SK-N-SH (cell line): ENCODE measurements at regions not wholly inside any gene's neighbourhood (a gene's known extent, or its start where the extent isn't known, plus 50 kb on each side); places are given as distances from the start of the nearest gene placed in this dataset.

Experiments used
- CTCF ChIA-PET: fragments of 300-600, 350-600 bp; formaldehyde crosslinking; extraction: SDS; loops from one replicate; lab custom pipeline; 2021; lab: Yijun Ruan, JAX
- POLR2A ChIA-PET: fragments of 350-600 bp; sonication (Branson Sonifier 250); formaldehyde crosslinking; extraction: SDS; loops from one replicate; lab custom pipeline; 2020; ENCODE audit warnings: antibody characterized with exemption, inconsistent platforms; lab: Yijun Ruan, JAX
- DNase-seq: peaks from one replicate; pipeline ENCODE4 v3.0.0; 2012
- H2AFZ ChIP-seq: fragments of 200-600 bp; sonication (generic); 2 replicates; pipeline ENCODE4 v1.8.1; 2016; ENCODE audit warnings: antibody characterized with exemption, mild to moderate bottlenecking, low read depth
- H3F3A ChIP-seq: fragments of 200-600 bp; sonication (generic); replicated peaks from 2 replicates; pipeline ENCODE3; 2016; ENCODE audit warnings: antibody characterized with exemption, mild to moderate bottlenecking; ENCODE audit not compliant: insufficient read depth
- H3K27ac ChIP-seq, 2 experiments: fragments of 200-500 bp in 1 of 2; fragments of 200-600 bp in 1 of 2; sonication (Bioruptor generic) in 1 of 2; sonication (generic), shearing (Covaris generic) in 1 of 2; 2 replicates each; pipeline versions ENCODE4 v1.5.1 to v1.6.1; 2014 to 2016; ENCODE audit warnings: low read depth in 2 of 2, inconsistent platforms in 1 of 2, low read length in 1 of 2, mild to moderate bottlenecking in 1 of 2, mixed read lengths in 1 of 2
- H3K27me3 ChIP-seq: fragments of 200-600 bp; sonication (generic), shearing (Covaris generic); 2 replicates; pipeline ENCODE4 v1.6.1; 2016; ENCODE audit warnings: mixed run types; ENCODE audit not compliant: insufficient read depth
- H3K36me3 ChIP-seq, 2 experiments: fragments of 200-500 bp in 1 of 2; fragments of 200-600 bp in 1 of 2; sonication (Bioruptor generic) in 1 of 2; sonication (generic) in 1 of 2; replicated peaks in 1 of 2; 2 replicates each; pipeline versions ENCODE3 to v1.5.1; 2014 to 2016; ENCODE audit warnings: low read length in 1 of 2, mild to moderate bottlenecking in 1 of 2; ENCODE audit not compliant: insufficient read depth in 2 of 2, control insufficient read depth in 1 of 2
- H3K4me1 ChIP-seq, 2 experiments: fragments of 200-500 bp in 1 of 2; fragments of 200-600 bp in 1 of 2; sonication (Bioruptor generic) in 1 of 2; sonication (generic), shearing (Covaris generic) in 1 of 2; 2 replicates each; pipeline versions ENCODE4 v1.5.1 to v1.6.1; 2014 to 2016; ENCODE audit warnings: low read depth in 1 of 2, low read length in 1 of 2, mixed run types in 1 of 2; ENCODE audit not compliant: insufficient read depth in 2 of 2, control insufficient read depth in 1 of 2
- H3K4me2 ChIP-seq: fragments of 200-600 bp; sonication (generic), shearing (Covaris generic); 2 replicates; pipeline ENCODE4 v1.6.1; 2017; ENCODE audit warnings: mixed run types
- H3K4me3 ChIP-seq, 2 experiments: fragments of 200-500 bp in 1 of 2; fragments of 200-600 bp in 1 of 2; sonication (Bioruptor generic) in 1 of 2; sonication (generic), shearing (Covaris generic) in 1 of 2; 2 replicates each; pipeline versions ENCODE4 v1.5.1 to v1.8.1; 2014 to 2016; ENCODE audit warnings: low read depth in 2 of 2, inconsistent platforms in 1 of 2, low read length in 1 of 2, mild to moderate bottlenecking in 1 of 2, mixed read lengths in 1 of 2, moderate library complexity in 1 of 2
- H3K79me2 ChIP-seq: fragments of 200-600 bp; sonication (generic); 2 replicates; pipeline ENCODE4 v1.8.1; 2017; ENCODE audit warnings: mild to moderate bottlenecking; ENCODE audit not compliant: insufficient read depth
- H3K9ac ChIP-seq: fragments of 200-600 bp; sonication (generic); 2 replicates; pipeline ENCODE4 v1.6.1; 2017; ENCODE audit warnings: mixed run types
- H3K9me2 ChIP-seq: fragments of 200-600 bp; sonication (generic); 2 replicates; pipeline ENCODE4 v1.6.1; 2017; ENCODE audit warnings: mixed run types
- H3K9me3 ChIP-seq: fragments of 200-600 bp; sonication (generic); 2 replicates; pipeline ENCODE4 v1.6.1; 2017; ENCODE audit warnings: mixed run types, mild to moderate bottlenecking, moderate library complexity
- H4K20me1 ChIP-seq: fragments of 200-600 bp; sonication (generic); 2 replicates; pipeline ENCODE4 v1.6.1; 2017; ENCODE audit warnings: mild to moderate bottlenecking, mixed run types; ENCODE audit not compliant: insufficient read depth
- CHD2 ChIP-seq: fragments of 150-350 bp; IDR thresholded peaks from 2 replicates; pipeline ENCODE4 v1.6.1; 2018; ENCODE audit warnings: low read length; ENCODE audit not compliant: partially characterized antibody
- ELF1 ChIP-seq: IDR thresholded peaks from 2 replicates; pipeline ENCODE4 v1.4.0; 2012
- EP300 ChIP-seq, 2 experiments: IDR thresholded peaks; 2 replicates each; pipeline versions ENCODE4 v1.4.0 to v1.6.1; 2012; ENCODE audit warnings: borderline replicate concordance in 1 of 2, low read depth in 1 of 2, low read length in 1 of 2
- FOSL2 ChIP-seq: IDR thresholded peaks from 2 replicates; pipeline ENCODE4 v1.4.0; 2012; ENCODE audit warnings: low read depth, mild to moderate bottlenecking, moderate library complexity, borderline replicate concordance
- JUND ChIP-seq: IDR thresholded peaks from 2 replicates; pipeline ENCODE4 v1.4.0; 2012
- POLR2AphosphoS5 ChIP-seq: IDR thresholded peaks from 2 replicates; pipeline ENCODE4 v1.6.1; 2012; ENCODE audit warnings: low read depth, low read length
- RFX5 ChIP-seq: IDR thresholded peaks from 2 replicates; pipeline ENCODE4 v1.6.1; 2012; ENCODE audit warnings: mild to moderate bottlenecking, improper control_type of control experiment, low read length
- RXRA ChIP-seq: IDR thresholded peaks from 2 replicates; pipeline ENCODE4 v1.4.0; 2012; ENCODE audit warnings: low read depth, mild to moderate bottlenecking, borderline replicate concordance
- SIN3A ChIP-seq: IDR thresholded peaks from 2 replicates; pipeline ENCODE4 v1.6.1; 2012; ENCODE audit warnings: low read depth, mild to moderate bottlenecking, low read length, moderate library complexity, borderline replicate concordance
- SMC3 ChIP-seq: IDR thresholded peaks from 2 replicates; pipeline ENCODE4 v1.6.1; 2012; ENCODE audit warnings: low read depth, low read length, improper control_type of control experiment
- TCF12 ChIP-seq: IDR thresholded peaks from 2 replicates; pipeline ENCODE4 v1.4.0; 2012
- WGBS: methylation state at CpG from one replicate; pipeline ENCODE4 v1.1.6; 2017; ENCODE audit warnings: low lambda C conversion rate; 5-methylcytosine and 5-hydroxymethylcytosine counted together
- TF ChIP-seq, protein P1 (sequence below): IDR thresholded peaks from 2 replicates; pipeline ENCODE4; 2012
- TF ChIP-seq, protein P2 (sequence below): IDR thresholded peaks from 2 replicates; pipeline ENCODE4 v1.6.1; 2012; ENCODE audit warnings: mild to moderate bottlenecking, low read depth, low read length, moderate library complexity
- TF ChIP-seq, protein P3 (sequence below): IDR thresholded peaks from 2 replicates; pipeline ENCODE4 v1.4.0; 2012; ENCODE audit warnings: low read depth, borderline replicate concordance

GRCh38 chr13:55963934-55964333 is 1176.8 kb upstream of the PRR20A start:
- Histone ChIP-seq H3K36me3 (no peaks in the 10 kb centered on the region), H3K4me3 (no peak overlapping the region), H3K9me2 (no peaks in the 10 kb centered on the region), H3K9ac (no peak overlapping the region)
- WGBS = 100% methylated on average over 1 of the region's 1 CpG
- DNase-seq = no peak
- TF ChIP-seq JUND (no peak), ELF1 (no peak), RXRA (no peak), RFX5 (no peak), CHD2 (no peak)
- TF ChIP-seq, protein P1, sequence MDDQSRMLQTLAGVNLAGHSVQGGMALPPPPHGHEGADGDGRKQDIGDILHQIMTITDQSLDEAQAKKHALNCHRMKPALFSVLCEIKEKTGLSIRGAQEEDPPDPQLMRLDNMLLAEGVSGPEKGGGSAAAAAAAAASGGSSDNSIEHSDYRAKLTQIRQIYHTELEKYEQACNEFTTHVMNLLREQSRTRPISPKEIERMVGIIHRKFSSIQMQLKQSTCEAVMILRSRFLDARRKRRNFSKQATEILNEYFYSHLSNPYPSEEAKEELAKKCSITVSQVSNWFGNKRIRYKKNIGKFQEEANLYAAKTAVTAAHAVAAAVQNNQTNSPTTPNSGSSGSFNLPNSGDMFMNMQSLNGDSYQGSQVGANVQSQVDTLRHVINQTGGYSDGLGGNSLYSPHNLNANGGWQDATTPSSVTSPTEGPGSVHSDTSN = no peak
- TF ChIP-seq, protein P2, sequence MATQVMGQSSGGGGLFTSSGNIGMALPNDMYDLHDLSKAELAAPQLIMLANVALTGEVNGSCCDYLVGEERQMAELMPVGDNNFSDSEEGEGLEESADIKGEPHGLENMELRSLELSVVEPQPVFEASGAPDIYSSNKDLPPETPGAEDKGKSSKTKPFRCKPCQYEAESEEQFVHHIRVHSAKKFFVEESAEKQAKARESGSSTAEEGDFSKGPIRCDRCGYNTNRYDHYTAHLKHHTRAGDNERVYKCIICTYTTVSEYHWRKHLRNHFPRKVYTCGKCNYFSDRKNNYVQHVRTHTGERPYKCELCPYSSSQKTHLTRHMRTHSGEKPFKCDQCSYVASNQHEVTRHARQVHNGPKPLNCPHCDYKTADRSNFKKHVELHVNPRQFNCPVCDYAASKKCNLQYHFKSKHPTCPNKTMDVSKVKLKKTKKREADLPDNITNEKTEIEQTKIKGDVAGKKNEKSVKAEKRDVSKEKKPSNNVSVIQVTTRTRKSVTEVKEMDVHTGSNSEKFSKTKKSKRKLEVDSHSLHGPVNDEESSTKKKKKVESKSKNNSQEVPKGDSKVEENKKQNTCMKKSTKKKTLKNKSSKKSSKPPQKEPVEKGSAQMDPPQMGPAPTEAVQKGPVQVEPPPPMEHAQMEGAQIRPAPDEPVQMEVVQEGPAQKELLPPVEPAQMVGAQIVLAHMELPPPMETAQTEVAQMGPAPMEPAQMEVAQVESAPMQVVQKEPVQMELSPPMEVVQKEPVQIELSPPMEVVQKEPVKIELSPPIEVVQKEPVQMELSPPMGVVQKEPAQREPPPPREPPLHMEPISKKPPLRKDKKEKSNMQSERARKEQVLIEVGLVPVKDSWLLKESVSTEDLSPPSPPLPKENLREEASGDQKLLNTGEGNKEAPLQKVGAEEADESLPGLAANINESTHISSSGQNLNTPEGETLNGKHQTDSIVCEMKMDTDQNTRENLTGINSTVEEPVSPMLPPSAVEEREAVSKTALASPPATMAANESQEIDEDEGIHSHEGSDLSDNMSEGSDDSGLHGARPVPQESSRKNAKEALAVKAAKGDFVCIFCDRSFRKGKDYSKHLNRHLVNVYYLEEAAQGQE = no peak
- TF ChIP-seq, all 33 proteins: peak for 0
- H2AFZ ChIP-seq = no peak overlapping the region
- no peak overlapping the region for H3K27ac ChIP-seq
- no peaks in the 10 kb centered on the region for H3K27me3 ChIP-seq
- ChIA-PET POLR2A (no interaction called here), CTCF (no interaction called here)
- H3K4me1 ChIP-seq = no peaks in the 10 kb centered on the region
- H4K20me1 ChIP-seq = no peaks in the 10 kb centered on the region
- H3K79me2 ChIP-seq = no peaks in the 10 kb centered on the region
- H3K9me3 ChIP-seq = 0 out of 2 replicates have a peak, but pooled peaks cover 4% of the 10 kb centered on the region
- H3K4me2 ChIP-seq = no peak overlapping the region
- H3F3A ChIP-seq = no peaks in the 10 kb centered on the region

GRCh38 chr13:55967055-55967454 is 1173.7 kb upstream of the PRR20A start:
- no peak overlapping the region for H3K27ac ChIP-seq
- no peak overlapping the region for H3K4me2 ChIP-seq
- TF ChIP-seq, protein P1 = no peak
- TF ChIP-seq POLR2AphosphoS5 (no peak), EP300 (IDR thresholded peaks at IDR 0.05; ENCODE audit: borderline replicate concordance in 1 of 2, low read depth in 1 of 2, low read length in 1 of 2) (no peak), FOSL2 (no peak), TCF12 (no peak), SMC3 (no peak), SIN3A (no peak)
- TF ChIP-seq, protein P3, sequence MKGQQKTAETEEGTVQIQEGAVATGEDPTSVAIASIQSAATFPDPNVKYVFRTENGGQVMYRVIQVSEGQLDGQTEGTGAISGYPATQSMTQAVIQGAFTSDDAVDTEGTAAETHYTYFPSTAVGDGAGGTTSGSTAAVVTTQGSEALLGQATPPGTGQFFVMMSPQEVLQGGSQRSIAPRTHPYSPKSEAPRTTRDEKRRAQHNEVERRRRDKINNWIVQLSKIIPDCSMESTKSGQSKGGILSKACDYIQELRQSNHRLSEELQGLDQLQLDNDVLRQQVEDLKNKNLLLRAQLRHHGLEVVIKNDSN = no peak
- TF ChIP-seq, protein P2 = no peak
- no peaks in the 10 kb centered on the region for H4K20me1 ChIP-seq
- H2AFZ ChIP-seq = no peak overlapping the region
- H3K27me3 ChIP-seq = no peaks in the 10 kb centered on the region
- H3K9me3 ChIP-seq = no peaks in the 10 kb centered on the region
- DNase-seq = no peak
- H3K9me2 ChIP-seq = no peaks in the 10 kb centered on the region
- no peak overlapping the region for H3K4me3 ChIP-seq
- no peaks in the 10 kb centered on the region for H3K79me2 ChIP-seq
- H3K36me3 ChIP-seq = no peaks in the 10 kb centered on the region
- POLR2A ChIA-PET = no interaction called here
- no peaks in the 10 kb centered on the region for H3F3A ChIP-seq
- WGBS = 10% methylated on average over 3 of the region's 3 CpGs
- no peak overlapping the region for H3K9ac ChIP-seq
- no peaks in the 10 kb centered on the region for H3K4me1 ChIP-seq
- CTCF ChIA-PET = no interaction called here
